DOHH2 (cell line): ENCODE measurements at regions not wholly inside any gene's neighbourhood (a gene's known extent, or its start where the extent isn't known, plus 50 kb on each side); places are given as distances from the start of the nearest gene placed in this dataset.

Source experiments
- H3F3A ChIP-seq: fragments of 200-600 bp; sonication (generic), shearing (Covaris generic); 2 replicates; pipeline ENCODE4 v1.6.0; 2016; ENCODE audit warnings: antibody characterized with exemption, mild to moderate bottlenecking; ENCODE audit not compliant: control insufficient read depth, insufficient read depth
- H3K27ac ChIP-seq: fragments of 200-600 bp; sonication (generic); 2 replicates; pipeline ENCODE4 v1.5.1; 2014; ENCODE audit warnings: low read depth, mild to moderate bottlenecking, low read length, moderate library complexity
- H3K27me3 ChIP-seq: fragments of 200-600 bp; sonication (generic); 2 replicates; pipeline ENCODE4 v1.6.1; 2014; ENCODE audit warnings: mild to moderate bottlenecking, low read length, mixed read lengths; ENCODE audit not compliant: control insufficient read depth
- H3K36me3 ChIP-seq: fragments of 200-600 bp; sonication (generic); 2 replicates; pipeline ENCODE4 v1.6.1; 2014; ENCODE audit warnings: mild to moderate bottlenecking, low read length, moderate library complexity, mixed read lengths; ENCODE audit not compliant: control insufficient read depth
- H3K4me1 ChIP-seq: fragments of 200-600 bp; sonication (generic); 2 replicates; pipeline ENCODE4 v1.6.1; 2014; ENCODE audit warnings: mild to moderate bottlenecking, low read length, mixed read lengths; ENCODE audit not compliant: control insufficient read depth
- H3K4me2 ChIP-seq: fragments of 200-600 bp; sonication (generic); 2 replicates; pipeline ENCODE4 v1.6.0; 2014; ENCODE audit warnings: mild to moderate bottlenecking, low read length, moderate library complexity
- H3K4me3 ChIP-seq: fragments of 200-600 bp; sonication (generic); 2 replicates; pipeline ENCODE4 v1.5.1; 2014; ENCODE audit warnings: mild to moderate bottlenecking, low read length, mixed read lengths
- H3K79me2 ChIP-seq: fragments of 200-600 bp; sonication (generic); 2 replicates; pipeline ENCODE4 v1.6.1; 2014; ENCODE audit warnings: mild to moderate bottlenecking, low read length, mixed read lengths; ENCODE audit not compliant: control insufficient read depth
- H3K9me2 ChIP-seq: fragments of 200-600 bp; sonication (generic); replicated peaks from 2 replicates; pipeline ENCODE4 v1.6.1; 2014; ENCODE audit warnings: mild to moderate bottlenecking, low read length, mixed read lengths; ENCODE audit not compliant: control insufficient read depth
- H3K9me3 ChIP-seq: fragments of 200-600 bp; sonication (generic); 2 replicates; pipeline ENCODE4 v1.6.1; 2014; ENCODE audit warnings: antibody characterized with exemption, low read length, mixed read lengths; ENCODE audit not compliant: control insufficient read depth, insufficient read depth
- H4K20me1 ChIP-seq: fragments of 200-600 bp; sonication (generic); 2 replicates; pipeline ENCODE4 v1.6.0; 2014; ENCODE audit warnings: low read depth, mild to moderate bottlenecking, antibody characterized with exemption, low read length, moderate library complexity; ENCODE audit not compliant: control insufficient read depth, insufficient read depth
- EZH2phosphoT487 ChIP-seq: fragments of 200-600 bp; sonication (generic); IDR thresholded peaks from 2 replicates; pipeline ENCODE4 v1.6.1; 2017; ENCODE audit warnings: borderline replicate concordance, mild to moderate bottlenecking, antibody characterized with exemption, low read length, moderate library complexity, mixed read lengths
- TF ChIP-seq, protein P1 (sequence below): fragments of 200-600 bp; sonication (generic); IDR thresholded peaks from one replicate; pipeline ENCODE4 v1.5.1; 2014; ENCODE audit warnings: antibody characterized with exemption, mild to moderate bottlenecking, low read depth, low read length; ENCODE audit not compliant: poor library complexity, severe bottlenecking

DNA sequence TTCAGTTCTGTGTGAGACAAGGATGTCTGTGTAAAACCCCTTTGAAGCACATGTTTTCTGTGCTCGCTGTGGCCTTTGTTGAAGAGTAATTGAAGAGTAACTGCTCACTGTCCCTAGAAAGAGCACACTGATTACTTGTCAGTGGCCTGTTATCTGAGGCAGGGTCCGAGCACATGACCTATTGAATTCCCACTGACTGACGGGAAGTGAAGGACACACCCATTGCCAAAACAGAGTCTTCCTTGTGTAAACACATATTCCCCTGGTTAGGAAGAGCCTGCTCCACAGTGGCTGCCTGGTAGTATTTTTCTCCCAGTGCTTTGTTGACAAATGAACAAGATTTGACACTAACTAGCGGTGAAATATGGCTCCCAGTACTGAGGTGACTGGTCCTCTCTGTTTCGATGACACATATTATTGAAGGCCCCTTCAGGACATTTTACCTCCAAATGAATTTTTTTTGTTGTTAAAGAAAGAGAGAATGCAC, 148.5 kb upstream of the GYPC start:
- Histone ChIP-seq H3K27ac (no peak overlapping the region), H3K4me1 (no peaks in the 10 kb centered on the region), H3K4me3 (no peak overlapping the region), H3K9me2 (no peaks in the 10 kb centered on the region), H4K20me1 (no peaks in the 10 kb centered on the region), H3K27me3 (no peaks in the 10 kb centered on the region), H3K36me3 (no peaks in the 10 kb centered on the region), H3K4me2 (no peak overlapping the region), H3K79me2 (no peaks in the 10 kb centered on the region), H3K9me3 (no peaks in the 10 kb centered on the region), H3F3A (no peaks in the 10 kb centered on the region)
- TF ChIP-seq, protein P1, sequence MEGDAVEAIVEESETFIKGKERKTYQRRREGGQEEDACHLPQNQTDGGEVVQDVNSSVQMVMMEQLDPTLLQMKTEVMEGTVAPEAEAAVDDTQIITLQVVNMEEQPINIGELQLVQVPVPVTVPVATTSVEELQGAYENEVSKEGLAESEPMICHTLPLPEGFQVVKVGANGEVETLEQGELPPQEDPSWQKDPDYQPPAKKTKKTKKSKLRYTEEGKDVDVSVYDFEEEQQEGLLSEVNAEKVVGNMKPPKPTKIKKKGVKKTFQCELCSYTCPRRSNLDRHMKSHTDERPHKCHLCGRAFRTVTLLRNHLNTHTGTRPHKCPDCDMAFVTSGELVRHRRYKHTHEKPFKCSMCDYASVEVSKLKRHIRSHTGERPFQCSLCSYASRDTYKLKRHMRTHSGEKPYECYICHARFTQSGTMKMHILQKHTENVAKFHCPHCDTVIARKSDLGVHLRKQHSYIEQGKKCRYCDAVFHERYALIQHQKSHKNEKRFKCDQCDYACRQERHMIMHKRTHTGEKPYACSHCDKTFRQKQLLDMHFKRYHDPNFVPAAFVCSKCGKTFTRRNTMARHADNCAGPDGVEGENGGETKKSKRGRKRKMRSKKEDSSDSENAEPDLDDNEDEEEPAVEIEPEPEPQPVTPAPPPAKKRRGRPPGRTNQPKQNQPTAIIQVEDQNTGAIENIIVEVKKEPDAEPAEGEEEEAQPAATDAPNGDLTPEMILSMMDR: no peak
- TF ChIP-seq EZH2phosphoT487: no peak

DNA sequence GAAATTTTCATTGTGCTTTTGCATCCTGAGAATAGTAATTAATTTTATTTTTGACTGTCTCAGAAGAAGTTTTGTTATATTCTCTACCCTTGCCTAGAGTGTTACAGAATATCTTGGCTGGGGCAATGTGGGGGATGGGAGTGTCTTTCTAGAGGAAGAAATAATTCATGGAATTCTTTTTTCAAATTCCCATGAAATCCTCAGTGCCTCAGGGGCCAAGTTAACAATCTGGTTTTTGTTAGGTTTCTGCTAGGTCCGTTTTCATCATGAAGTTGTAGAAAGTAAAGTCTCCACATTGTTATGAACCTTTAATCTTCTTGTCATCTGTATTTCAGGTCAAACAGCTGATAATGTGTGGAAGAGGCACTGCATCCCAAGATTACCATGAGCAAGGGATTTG, 145.6 kb upstream of the GYPC start:
- no peak for TF ChIP-seq EZH2phosphoT487
- TF ChIP-seq, protein P1: no peak
- H3K36me3 ChIP-seq: no peaks in the 10 kb centered on the region
- H3K79me2 ChIP-seq: no peaks in the 10 kb centered on the region
- no peak overlapping the region for H3K27ac ChIP-seq
- H3K4me2 ChIP-seq: no peak overlapping the region
- no peaks in the 10 kb centered on the region for H3K4me1 ChIP-seq
- H3K27me3 ChIP-seq: no peaks in the 10 kb centered on the region
- H3F3A ChIP-seq: no peaks in the 10 kb centered on the region
- H3K9me2 ChIP-seq: no peaks in the 10 kb centered on the region
- no peaks in the 10 kb centered on the region for H3K9me3 ChIP-seq
- H3K4me3 ChIP-seq: no peak overlapping the region
- H4K20me1 ChIP-seq: no peaks in the 10 kb centered on the region

DNA sequence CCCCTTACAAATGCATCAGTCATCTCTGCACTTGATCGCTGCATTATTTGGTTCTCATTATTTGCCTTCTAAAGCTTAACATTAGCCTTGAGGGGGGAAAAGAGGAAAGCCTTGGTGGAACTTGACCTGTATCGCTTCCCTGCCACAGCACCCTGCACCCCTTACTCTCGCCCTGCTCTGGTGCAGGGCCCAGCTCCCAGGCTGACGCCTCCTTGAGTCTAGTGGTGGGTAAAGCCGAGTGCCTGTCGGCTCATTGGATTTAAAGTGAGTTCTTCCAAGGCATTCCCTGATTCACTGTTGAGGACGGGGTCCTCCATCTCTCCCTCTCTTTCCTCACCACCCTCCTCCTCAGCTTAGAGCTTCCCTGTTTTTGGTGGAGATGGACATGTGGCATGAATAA, 145.0 kb upstream of the GYPC start:
- Histone ChIP-seq H4K20me1 (no peaks in the 10 kb centered on the region), H3F3A (no peaks in the 10 kb centered on the region), H3K27ac (no peak overlapping the region), H3K4me2 (no peak overlapping the region), H3K4me3 (no peak overlapping the region), H3K27me3 (no peaks in the 10 kb centered on the region), H3K9me3 (no peaks in the 10 kb centered on the region), H3K4me1 (no peaks in the 10 kb centered on the region), H3K9me2 (no peaks in the 10 kb centered on the region), H3K36me3 (no peaks in the 10 kb centered on the region), H3K79me2 (no peaks in the 10 kb centered on the region)
- no peak for TF ChIP-seq EZH2phosphoT487
- TF ChIP-seq, protein P1: no peak
